GM21529 (cell line): ENCODE measurements at regions not wholly inside any gene's neighbourhood (a gene's known extent, or its start where the extent isn't known, plus 50 kb on each side); places are given as distances from the start of the nearest gene placed in this dataset.
"Not testable (repeated sequence)": the region's sequence is repeated elsewhere in the genome, so short reads cannot be mapped to it uniquely, and the experiment has no call there.

Source experiments
- ATAC-seq: cut with Tn5 transposase; IDR thresholded peaks from one replicate; pipeline ENCODE4 v1.9.1; 2021; ENCODE audit not compliant: unreplicated experiment

GRCh38 chr1:234907940-234908405, 220.7 kb downstream of the TOMM20 start:
- ATAC-seq, result no peak

DNA sequence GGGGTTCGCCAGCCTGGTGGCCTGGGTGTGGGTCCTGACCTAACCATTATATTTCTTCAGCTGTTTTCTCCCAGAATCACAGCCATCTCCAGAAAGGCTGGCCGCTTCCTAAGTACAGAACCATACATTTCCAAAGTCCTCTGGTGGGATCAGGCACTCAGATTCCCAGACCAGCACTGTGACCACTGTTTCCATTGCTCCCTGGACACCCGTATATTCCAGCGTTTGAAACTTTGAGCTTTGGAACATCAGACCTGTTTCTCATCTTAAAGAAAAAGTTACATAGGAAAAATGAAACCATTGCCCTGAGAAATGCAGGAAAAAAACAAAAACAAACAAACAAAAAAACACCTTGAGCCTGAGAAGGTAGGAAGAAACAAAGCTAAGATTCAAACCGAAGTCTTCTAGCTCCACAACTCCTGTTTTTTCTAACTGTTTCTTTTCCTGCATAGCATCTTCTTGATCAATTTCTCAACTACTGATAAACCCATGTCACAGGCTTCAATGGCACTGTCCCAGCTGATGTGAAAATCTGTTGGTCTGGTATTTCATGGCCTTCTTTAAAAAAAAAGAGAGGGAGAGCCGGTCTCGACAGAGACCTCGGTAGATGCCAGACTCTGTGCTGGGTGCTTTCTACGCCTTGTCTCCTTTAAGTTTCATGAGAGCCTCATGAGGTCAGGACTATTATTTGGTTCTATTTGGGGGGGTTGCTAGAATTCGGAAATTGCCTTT, 221.3 kb downstream of the TOMM20 start:
- no peak for ATAC-seq

DNA sequence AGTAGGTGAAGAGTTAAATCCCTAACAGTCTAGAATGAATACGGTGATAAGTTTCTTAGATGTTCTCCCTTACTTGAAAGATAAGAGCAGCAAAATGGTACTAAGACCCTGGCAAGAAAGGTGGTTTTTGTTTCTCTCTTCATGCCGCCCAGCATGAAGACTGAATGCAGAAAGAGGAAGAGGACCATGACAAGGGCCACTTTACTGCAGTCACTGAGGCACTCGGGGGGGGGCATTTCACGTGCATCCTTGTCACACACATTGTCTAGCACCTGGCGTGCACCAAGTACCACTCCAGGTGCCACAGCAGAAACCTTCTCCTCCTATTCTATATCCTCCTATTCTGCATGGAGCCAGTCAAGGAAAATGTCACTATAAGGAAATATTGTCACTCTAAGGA, 222.0 kb downstream of the TOMM20 start:
- ATAC-seq, result no peak

DNA sequence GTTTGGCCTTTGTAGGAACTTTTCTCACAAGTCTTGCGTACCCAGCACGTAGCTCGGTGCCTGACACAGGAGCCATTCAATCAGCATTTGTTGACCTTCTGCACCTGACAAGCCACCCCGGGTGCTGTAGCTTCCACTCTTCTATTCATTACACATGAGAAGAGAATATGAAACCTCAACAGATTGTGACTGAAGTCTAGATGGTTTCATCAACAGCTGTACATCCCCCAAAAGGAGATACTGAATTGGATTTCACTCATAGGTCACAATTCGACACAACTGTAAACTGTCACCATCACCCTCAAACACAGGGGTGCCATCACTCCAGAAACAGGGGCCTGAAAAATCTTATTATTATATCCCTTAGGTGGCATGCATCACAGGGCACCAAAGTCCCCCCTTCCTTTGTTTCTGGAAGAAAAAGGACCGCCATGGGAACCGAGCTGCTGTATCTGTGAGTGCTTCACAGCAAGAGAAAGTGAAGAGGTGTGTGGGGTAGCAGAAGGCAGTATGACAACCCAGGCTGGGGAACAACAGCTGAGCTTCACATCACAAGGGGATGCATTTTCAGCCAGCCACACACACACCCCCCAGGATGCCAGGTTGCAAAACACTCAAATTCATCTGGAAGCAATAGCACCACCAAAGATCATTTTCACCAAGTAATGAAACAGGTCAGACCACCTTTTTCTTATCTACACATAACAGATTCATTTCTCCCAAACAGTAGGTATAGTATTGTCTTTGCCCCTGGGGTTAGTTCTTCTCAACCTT, 225.7 kb downstream of the TOMM20 start:
- no peak for ATAC-seq

GRCh38 chr1:234901491-234902049, 227.1 kb downstream of the TOMM20 start:
- no peak for ATAC-seq

- ATAC-seq, result no peak
Measured at GRCh38 chr1:234900595-234900994, 228.0 kb downstream of the TOMM20 start.

- ATAC-seq, result no peak
Measured at GRCh38 chr1:234899730-234900072, 228.9 kb downstream of the TOMM20 start.

DNA sequence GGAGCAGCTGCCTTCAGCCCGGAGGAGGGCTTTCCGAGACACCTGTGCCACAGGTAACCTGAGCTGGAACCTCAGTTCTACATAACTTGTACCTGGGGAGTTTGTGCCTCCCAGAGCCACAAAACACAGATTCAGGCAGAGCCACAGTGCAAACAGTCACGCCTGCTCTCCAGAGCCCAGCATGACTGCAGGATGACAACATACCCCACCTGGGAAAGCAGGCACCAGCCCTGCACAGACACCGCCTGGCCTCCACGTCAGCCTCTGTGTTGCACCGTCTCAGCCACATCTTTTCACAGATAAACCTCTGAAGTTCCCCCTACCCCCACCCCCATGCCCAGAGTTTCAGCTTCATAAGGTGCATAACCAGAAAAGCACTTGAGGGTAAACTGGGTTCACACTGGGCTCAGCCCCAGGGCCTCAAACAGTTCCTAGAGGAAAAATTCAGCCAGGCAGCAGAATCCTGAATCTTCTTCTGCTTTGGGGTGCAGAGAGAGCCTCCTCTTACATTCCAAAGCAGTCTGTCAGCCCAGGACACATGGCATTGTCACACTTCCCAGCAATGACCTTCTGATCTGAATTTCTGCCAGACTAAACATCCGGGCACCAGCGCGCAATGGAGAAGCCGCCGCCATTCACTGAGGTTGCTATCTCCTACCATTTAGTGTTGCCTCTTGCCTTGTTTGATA, 229.5 kb downstream of the TOMM20 start:
- no peak for ATAC-seq

- no peak for ATAC-seq
Measured at GRCh38 chr1:234898455-234899033, 230.1 kb downstream of the TOMM20 start.

DNA sequence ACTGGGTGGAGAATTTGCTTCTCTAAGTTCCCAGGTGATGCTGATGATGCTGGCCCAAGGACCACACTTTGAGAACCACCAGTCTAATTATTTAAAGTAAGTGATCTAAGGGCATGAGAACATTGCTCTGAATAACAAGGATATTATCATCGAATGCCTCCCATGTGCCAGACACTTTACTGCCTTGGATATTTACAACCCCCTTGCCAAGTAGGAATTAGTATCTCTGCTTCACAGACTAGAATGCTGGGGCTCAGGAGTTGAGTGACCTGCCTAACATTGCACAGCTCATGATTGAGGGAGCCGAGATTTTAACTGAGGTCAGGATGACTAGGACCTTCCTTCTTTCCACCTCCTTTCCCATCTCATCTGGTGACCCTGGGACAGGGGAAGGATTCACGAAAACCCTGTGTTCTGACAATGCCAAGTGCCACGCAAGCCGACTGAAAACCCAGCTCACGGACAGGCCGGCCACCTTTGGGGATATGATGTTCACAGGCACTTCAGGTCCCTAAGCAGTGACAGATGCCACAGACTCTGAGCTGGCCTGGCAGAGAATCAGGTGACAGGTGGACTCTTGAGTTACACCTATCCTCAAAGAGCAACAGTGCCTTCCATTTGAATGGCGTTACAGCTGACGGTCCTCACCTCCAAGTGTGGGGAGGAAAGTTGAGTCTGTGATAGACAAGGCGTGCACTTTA, 230.7 kb downstream of the TOMM20 start:
- ATAC-seq, result no peak

GRCh38 chr1:234897390-234897749, 231.3 kb downstream of the TOMM20 start:
- no peak for ATAC-seq

GRCh38 chr1:234896477-234897389, 231.9 kb downstream of the TOMM20 start:
- ATAC-seq, result no peak

DNA sequence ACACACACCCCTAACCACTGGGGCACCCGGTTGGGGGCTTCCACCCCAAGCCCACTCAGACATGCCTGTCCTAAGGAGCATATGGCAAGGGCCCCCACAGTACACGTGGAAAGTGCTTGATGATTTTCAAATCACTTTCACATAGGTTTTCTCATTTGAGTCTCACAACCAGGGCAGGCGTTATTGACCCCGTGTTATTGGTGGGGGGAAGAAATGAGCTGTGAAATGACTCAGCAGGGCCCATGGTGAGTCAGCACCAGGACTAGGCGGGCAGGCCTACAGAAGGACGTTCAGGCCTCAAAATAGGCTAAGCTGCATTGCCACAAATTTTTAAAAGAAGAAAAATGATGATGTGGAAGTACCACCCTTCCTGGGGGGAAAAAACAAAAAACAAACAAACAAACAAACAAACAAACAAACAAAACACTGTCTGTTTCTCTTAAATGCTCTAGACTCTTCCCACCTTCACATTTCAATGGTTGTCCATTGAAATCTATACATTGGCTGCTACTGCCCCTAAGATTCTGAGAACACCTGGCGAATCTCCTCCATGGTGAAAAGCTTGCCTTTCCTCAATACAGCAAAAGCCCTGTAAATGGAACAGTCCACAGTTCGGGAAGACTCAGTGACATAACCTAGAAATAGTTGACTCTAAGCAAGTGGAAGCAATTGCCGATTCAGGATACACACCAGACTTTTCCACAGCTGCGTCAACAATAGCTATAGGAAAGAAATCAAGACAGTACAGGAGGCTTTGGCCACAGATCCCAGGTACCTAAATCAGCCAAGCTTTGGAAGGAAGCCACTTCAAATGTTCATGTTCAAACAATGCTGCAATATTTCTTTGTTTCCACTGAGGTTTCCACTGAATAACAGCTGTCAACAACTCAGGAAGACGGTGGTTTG, 234.7 kb downstream of the TOMM20 start:
- ATAC-seq, result no peak

DNA sequence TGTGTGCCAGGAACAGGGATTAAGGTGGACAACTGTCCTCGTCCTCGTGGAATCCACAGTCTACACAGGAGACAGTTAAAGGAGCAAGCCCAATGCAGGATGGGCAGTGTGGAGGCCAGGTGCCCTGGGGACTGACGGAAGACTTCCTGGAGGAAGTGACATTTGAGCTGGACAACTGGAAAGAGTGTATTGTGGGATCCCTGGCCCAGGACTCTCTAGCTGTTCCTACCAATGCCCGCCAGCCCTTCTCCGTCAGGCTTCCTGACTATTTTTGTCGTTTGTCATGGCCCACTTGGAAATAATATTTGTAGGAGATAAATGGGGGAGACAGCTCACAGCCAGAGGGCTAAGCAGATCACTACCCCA, 235.3 kb downstream of the TOMM20 start:
- no peak for ATAC-seq

GRCh38 chr1:234892642-234893041, 236.0 kb downstream of the TOMM20 start:
- ATAC-seq, result no peak

DNA sequence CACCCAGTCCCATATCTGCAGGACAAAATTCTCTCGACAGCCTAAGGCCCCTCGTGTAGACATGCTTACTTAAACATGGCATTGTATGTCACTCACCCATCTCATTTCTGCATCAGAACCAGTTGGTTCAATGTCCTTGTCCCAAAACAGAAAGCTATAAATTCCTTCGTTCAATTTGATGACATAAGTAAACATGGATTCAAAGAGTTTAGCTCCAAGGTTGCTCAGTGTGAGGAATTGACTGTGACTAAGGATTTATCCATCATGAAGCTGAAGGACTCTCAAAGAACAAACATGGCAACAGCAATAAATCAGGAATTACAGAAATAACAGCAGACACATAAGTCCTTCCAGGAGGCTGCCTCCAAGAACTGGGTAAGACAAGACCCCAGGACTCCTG, 237.2 kb downstream of the TOMM20 start:
- no peak for ATAC-seq

DNA sequence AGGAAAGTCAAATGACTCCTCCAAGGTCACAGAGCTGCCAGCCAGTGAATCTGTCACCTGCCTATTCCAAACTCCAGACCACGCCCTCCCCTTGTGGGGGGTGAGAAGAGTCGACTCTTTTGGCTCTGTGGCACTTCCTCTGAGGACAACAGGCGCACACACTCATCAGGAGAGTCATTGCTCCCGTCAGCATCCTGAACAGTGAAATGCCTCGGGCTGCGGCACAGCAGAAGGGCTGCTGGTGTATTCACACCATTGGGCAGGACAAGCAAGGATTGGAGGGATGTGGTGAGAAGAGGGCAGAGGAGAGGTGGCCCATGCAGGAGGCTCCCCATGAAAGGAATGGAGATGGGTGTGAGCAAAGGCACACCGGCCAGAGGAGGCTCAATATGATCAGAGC, 239.0 kb downstream of the TOMM20 start:
- ATAC-seq, result no peak

DNA sequence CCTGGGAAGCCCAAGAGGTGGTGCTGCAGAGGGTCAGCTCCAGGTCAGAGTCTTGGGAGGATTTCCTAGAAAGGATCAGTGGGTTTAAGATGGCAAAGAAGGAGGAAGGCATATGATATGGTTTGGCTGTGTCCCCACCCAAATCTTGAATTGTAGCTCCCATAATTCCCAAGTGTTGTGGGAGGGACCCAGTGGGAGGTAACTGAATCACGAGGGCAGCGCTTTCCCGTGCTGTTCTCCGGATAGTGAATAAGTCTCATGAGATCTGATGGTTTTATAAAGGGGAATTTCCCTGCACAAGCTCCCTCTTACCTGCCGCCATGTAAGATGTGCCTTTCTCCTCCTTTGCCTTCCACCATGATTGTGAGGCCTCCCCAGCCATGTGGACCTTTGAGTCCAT, 240.4 kb downstream of the TOMM20 start:
- not testable (repeated sequence) for ATAC-seq
